Astrocyte of the cerebellum (primary cell): ENCODE measurements at regions not wholly inside any gene's neighbourhood (a gene's known extent, or its start where the extent isn't known, plus 50 kb on each side); places are given as distances from the start of the nearest gene placed in this dataset.

Source experiments
- DNase-seq: peaks from one replicate; pipeline ENCODE4 v3.0.0-alpha.2; 2011; ENCODE audit warnings: low read depth
- H3K4me3 ChIP-seq: 2 replicates; pipeline ENCODE4 v1.5.1; 2011; ENCODE audit warnings: mild to moderate bottlenecking, low read depth, low read length, moderate library complexity
- CTCF ChIP-seq: IDR thresholded peaks from 2 replicates; pipeline ENCODE4 v1.5.1; 2012; ENCODE audit warnings: low read length, low read depth, moderate library complexity, mild to moderate bottlenecking; ENCODE audit errors: missing control alignments
- in situ Hi-C: cut with HindIII; loops from 2 replicates; pipeline ENCODE4 v1.10.0; 2017; ENCODE audit warnings: low sequenced_read_pairs

GRCh38 chr3:13162549-13163320 is 89.5 kb upstream of the IQSEC1 start:
- in situ Hi-C loops = no loop called here
- no peak for TF ChIP-seq CTCF
- DNase-seq = no peak
- no peak overlapping the region for H3K4me3 ChIP-seq

- no peak for DNase-seq
- no peak for TF ChIP-seq CTCF
- no peak overlapping the region for H3K4me3 ChIP-seq
- in situ Hi-C loops = no loop called here
Observed at GRCh38 chr3:13161771-13162535, 88.7 kb upstream of the IQSEC1 start.

- in situ Hi-C loops = no loop called here
- no peak for DNase-seq
- no peak for TF ChIP-seq CTCF
- no peak overlapping the region for H3K4me3 ChIP-seq
Observed at GRCh38 chr3:13161021-13161759, 88.0 kb upstream of the IQSEC1 start.

GRCh38 chr3:13160619-13161018 is 87.4 kb upstream of the IQSEC1 start:
- no peak for TF ChIP-seq CTCF
- in situ Hi-C loops = no loop called here
- DNase-seq = no peak
- H3K4me3 ChIP-seq = no peak overlapping the region

- no peak for TF ChIP-seq CTCF
- in situ Hi-C loops = no loop called here
- no peak overlapping the region for H3K4me3 ChIP-seq
- peak; percentile 2 for DNase-seq
Observed at GRCh38 chr3:13159890-13160289, 86.7 kb upstream of the IQSEC1 start.

GRCh38 chr3:13158871-13159270 is 85.6 kb upstream of the IQSEC1 start:
- no peak overlapping the region for H3K4me3 ChIP-seq
- no peak for TF ChIP-seq CTCF
- DNase-seq = no peak
- in situ Hi-C loops = no loop called here
